ENCODE measurements at regions not wholly inside any gene's neighbourhood (a gene's known extent, or its start where the extent isn't known, plus 50 kb on each side); places are given as distances from the start of the nearest gene placed in this dataset.

DNA sequence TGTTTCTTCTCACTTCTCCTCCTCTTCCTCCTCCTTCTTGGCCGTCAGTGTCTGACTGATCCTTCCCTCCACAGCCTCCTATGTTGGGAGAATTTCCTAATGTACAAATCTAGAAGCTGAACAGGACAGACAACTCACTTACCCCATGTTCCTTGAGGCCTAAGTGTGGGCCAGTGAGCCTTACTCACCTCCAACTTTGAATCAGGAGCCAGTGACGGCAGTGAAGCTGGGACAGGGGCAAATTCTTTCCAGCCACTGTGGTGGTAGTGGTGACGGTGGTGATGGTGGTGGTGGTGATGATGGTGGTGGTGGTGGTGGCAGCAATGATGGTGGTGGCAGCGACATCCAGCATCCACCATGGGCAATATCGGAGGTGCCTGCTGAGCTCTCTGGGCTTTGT is 166.3 kb downstream of the FAM43A start:
- TF ChIP-seq, protein P1, sequence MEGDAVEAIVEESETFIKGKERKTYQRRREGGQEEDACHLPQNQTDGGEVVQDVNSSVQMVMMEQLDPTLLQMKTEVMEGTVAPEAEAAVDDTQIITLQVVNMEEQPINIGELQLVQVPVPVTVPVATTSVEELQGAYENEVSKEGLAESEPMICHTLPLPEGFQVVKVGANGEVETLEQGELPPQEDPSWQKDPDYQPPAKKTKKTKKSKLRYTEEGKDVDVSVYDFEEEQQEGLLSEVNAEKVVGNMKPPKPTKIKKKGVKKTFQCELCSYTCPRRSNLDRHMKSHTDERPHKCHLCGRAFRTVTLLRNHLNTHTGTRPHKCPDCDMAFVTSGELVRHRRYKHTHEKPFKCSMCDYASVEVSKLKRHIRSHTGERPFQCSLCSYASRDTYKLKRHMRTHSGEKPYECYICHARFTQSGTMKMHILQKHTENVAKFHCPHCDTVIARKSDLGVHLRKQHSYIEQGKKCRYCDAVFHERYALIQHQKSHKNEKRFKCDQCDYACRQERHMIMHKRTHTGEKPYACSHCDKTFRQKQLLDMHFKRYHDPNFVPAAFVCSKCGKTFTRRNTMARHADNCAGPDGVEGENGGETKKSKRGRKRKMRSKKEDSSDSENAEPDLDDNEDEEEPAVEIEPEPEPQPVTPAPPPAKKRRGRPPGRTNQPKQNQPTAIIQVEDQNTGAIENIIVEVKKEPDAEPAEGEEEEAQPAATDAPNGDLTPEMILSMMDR (IDR thresholded peaks at IDR 0.05): no peak
- no peak for TF ChIP-seq POLR2AphosphoS5 (IDR thresholded peaks at IDR 0.05; ENCODE audit: low read depth, low read length)
- TF ChIP-seq TAF1 (IDR thresholded peaks at IDR 0.05; ENCODE audit: borderline replicate concordance, low read depth, low read length): no peak
- no peak for TF ChIP-seq EP300 (IDR thresholded peaks at IDR 0.05; ENCODE audit: borderline replicate concordance in 1 of 2, low read depth in 1 of 2, low read length in 1 of 2)
- TF ChIP-seq USF2 (IDR thresholded peaks at IDR 0.05; ENCODE audit: borderline replicate concordance, low read depth, low read length): no peak
- no peak for TF ChIP-seq MAX (IDR thresholded peaks at IDR 0.05; ENCODE audit: low read depth)
- TF ChIP-seq GABPA (IDR thresholded peaks at IDR 0.05; ENCODE audit: low read depth): no peak
- TF ChIP-seq YY1 (IDR thresholded peaks at IDR 0.05; ENCODE audit: low read depth): no peak
- TF ChIP-seq, protein P2, sequence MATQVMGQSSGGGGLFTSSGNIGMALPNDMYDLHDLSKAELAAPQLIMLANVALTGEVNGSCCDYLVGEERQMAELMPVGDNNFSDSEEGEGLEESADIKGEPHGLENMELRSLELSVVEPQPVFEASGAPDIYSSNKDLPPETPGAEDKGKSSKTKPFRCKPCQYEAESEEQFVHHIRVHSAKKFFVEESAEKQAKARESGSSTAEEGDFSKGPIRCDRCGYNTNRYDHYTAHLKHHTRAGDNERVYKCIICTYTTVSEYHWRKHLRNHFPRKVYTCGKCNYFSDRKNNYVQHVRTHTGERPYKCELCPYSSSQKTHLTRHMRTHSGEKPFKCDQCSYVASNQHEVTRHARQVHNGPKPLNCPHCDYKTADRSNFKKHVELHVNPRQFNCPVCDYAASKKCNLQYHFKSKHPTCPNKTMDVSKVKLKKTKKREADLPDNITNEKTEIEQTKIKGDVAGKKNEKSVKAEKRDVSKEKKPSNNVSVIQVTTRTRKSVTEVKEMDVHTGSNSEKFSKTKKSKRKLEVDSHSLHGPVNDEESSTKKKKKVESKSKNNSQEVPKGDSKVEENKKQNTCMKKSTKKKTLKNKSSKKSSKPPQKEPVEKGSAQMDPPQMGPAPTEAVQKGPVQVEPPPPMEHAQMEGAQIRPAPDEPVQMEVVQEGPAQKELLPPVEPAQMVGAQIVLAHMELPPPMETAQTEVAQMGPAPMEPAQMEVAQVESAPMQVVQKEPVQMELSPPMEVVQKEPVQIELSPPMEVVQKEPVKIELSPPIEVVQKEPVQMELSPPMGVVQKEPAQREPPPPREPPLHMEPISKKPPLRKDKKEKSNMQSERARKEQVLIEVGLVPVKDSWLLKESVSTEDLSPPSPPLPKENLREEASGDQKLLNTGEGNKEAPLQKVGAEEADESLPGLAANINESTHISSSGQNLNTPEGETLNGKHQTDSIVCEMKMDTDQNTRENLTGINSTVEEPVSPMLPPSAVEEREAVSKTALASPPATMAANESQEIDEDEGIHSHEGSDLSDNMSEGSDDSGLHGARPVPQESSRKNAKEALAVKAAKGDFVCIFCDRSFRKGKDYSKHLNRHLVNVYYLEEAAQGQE (IDR thresholded peaks at IDR 0.05; ENCODE audit: low read depth, low read length): no peak
- no peak for TF ChIP-seq RFX5 (IDR thresholded peaks at IDR 0.05; ENCODE audit: low read length)
- TF ChIP-seq NRF1 (IDR thresholded peaks at IDR 0.05; ENCODE audit: low read depth, low read length): no peak
- TF ChIP-seq, protein P3, sequence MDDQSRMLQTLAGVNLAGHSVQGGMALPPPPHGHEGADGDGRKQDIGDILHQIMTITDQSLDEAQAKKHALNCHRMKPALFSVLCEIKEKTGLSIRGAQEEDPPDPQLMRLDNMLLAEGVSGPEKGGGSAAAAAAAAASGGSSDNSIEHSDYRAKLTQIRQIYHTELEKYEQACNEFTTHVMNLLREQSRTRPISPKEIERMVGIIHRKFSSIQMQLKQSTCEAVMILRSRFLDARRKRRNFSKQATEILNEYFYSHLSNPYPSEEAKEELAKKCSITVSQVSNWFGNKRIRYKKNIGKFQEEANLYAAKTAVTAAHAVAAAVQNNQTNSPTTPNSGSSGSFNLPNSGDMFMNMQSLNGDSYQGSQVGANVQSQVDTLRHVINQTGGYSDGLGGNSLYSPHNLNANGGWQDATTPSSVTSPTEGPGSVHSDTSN (IDR thresholded peaks at IDR 0.05): no peak
- TF ChIP-seq SMC3 (IDR thresholded peaks at IDR 0.05; ENCODE audit: low read depth, low read length): no peak
